NOMO-1 (cell line): ENCODE measurements at regions not wholly inside any gene's neighbourhood (a gene's known extent, or its start where the extent isn't known, plus 50 kb on each side); places are given as distances from the start of the nearest gene placed in this dataset.

Experiments
- DNase-seq, 2 experiments: peaks; one replicate each; lab custom pipeline; 2025; ENCODE audit not compliant: unreplicated experiment in 2 of 2; lab: John Stamatoyannopoulos, UW

DNA sequence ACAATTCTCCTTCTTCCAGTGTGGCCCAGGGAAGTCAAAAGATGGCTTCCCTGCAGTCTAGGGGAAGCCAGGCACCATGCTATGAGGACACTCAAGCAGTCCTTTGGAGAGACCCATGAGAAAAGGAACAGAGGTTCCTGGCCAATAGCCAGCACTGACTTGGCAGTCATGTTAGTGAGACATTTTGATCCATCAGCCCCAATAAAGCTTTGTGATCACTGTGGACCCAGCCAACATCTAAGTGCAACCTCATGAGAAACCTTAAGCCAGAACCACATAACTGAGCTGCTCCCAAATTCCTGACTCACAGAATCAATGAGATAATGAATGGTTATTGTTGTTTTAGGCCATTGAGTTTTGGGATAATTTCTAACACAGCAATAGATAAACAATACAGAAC lies 51.0 kb upstream of the NAP1L1 start:
- DNase-seq = no peak
